Mucosa of rectum (tissue), 2 donors: ENCODE measurements at regions not wholly inside any gene's neighbourhood (a gene's known extent, or its start where the extent isn't known, plus 50 kb on each side); places are given as distances from the start of the nearest gene placed in this dataset.

Experiments
- H3K27ac ChIP-seq, 2 donors: one replicate each; pipeline ENCODE4 v1.7.0; 2013; ENCODE audit warnings: inconsistent platforms in 2 of 2, low read depth in 2 of 2, low read length in 2 of 2
- H3K27me3 ChIP-seq, 2 donors: one replicate each; pipeline ENCODE4 v1.7.0; 2013; ENCODE audit warnings: low read length in 2 of 2; ENCODE audit not compliant: control insufficient read depth in 2 of 2, insufficient read depth in 2 of 2
- H3K36me3 ChIP-seq, 2 donors: one replicate each; pipeline ENCODE4 v1.7.0; 2013; ENCODE audit warnings: low read length in 2 of 2; ENCODE audit not compliant: control insufficient read depth in 2 of 2, insufficient read depth in 2 of 2
- H3K4me1 ChIP-seq, 2 donors: one replicate each; pipeline ENCODE4 v1.7.0; 2013; ENCODE audit warnings: low read length in 2 of 2, mild to moderate bottlenecking in 1 of 2; ENCODE audit not compliant: control insufficient read depth in 2 of 2, insufficient read depth in 2 of 2
- H3K4me3 ChIP-seq, 2 donors: one replicate each; pipeline ENCODE4 v1.7.0; 2013; ENCODE audit warnings: low read length in 2 of 2
- H3K9ac ChIP-seq, 2 donors: one replicate each; pipeline ENCODE4 v1.7.0; 2013; ENCODE audit warnings: low read length in 2 of 2, low read depth in 1 of 2, mild to moderate bottlenecking in 1 of 2
- H3K9me3 ChIP-seq, 2 donors: one replicate each; pipeline ENCODE4 v1.7.0; 2013; ENCODE audit warnings: low read length in 2 of 2; ENCODE audit not compliant: control insufficient read depth in 2 of 2
- donor health status: healthy.
- donor health status: Normal muscosa, but diverticular disease.

- Histone ChIP-seq H3K36me3 (no peaks in the 10 kb centered on the region), H3K4me1 (peaks cover 10 to 19% of the 10 kb centered on the region in 2 donors), H3K9me3 (no peaks in the 10 kb centered on the region), H3K9ac (no peak overlapping the region), H3K27ac (no peak overlapping the region), H3K27me3 (no peaks in the 10 kb centered on the region), H3K4me3 (no peak overlapping the region)
Measured at GRCh38 chr13:44769686-44770085, 193.6 kb upstream of the TSC22D1 start.

- H3K4me3 ChIP-seq = no peak overlapping the region
- no peaks in the 10 kb centered on the region for H3K9me3 ChIP-seq
- no peaks in the 10 kb centered on the region for H3K36me3 ChIP-seq
- no peak overlapping the region for H3K9ac ChIP-seq
- no peaks in the 10 kb centered on the region for H3K27me3 ChIP-seq
- H3K27ac ChIP-seq = no peak overlapping the region
- H3K4me1 ChIP-seq = peaks cover 14 to 20% of the 10 kb centered on the region in 2 donors
Measured at GRCh38 chr13:44768775-44769581, 192.8 kb upstream of the TSC22D1 start.

- H3K27ac ChIP-seq = no peak overlapping the region
- H3K4me3 ChIP-seq = no peak overlapping the region
- H3K27me3 ChIP-seq = no peaks in the 10 kb centered on the region
- peaks cover 21 to 28% of the 10 kb centered on the region in 2 donors for H3K4me1 ChIP-seq
- no peaks in the 10 kb centered on the region for H3K9me3 ChIP-seq
- no peak overlapping the region for H3K9ac ChIP-seq
- no peaks in the 10 kb centered on the region for H3K36me3 ChIP-seq
Measured at GRCh38 chr13:44768239-44768638, 192.1 kb upstream of the TSC22D1 start.

GRCh38 chr13:44765001-44765471 lies 188.9 kb upstream of the TSC22D1 start:
- Histone ChIP-seq H3K4me3 (peak overlapping the region; percentile 42 to 57), H3K9me3 (no peaks in the 10 kb centered on the region), H3K27me3 (no peaks in the 10 kb centered on the region), H3K36me3 (no peaks in the 10 kb centered on the region), H3K27ac (peak overlapping the region; percentile 87 to 88), H3K9ac (peak overlapping the region; percentile 17 to 55), H3K4me1 (peaks cover 32 to 50% of the 10 kb centered on the region in 2 donors)

GRCh38 chr13:44764302-44764692 lies 188.2 kb upstream of the TSC22D1 start:
- H3K27me3 ChIP-seq = no peaks in the 10 kb centered on the region
- peak overlapping the region; percentile 42 to 57 for H3K4me3 ChIP-seq
- no peaks in the 10 kb centered on the region for H3K36me3 ChIP-seq
- H3K9ac ChIP-seq = peak overlapping the region in 1 of 2 donors; percentile 55
- peak overlapping the region; percentile 87 to 88 for H3K27ac ChIP-seq
- H3K9me3 ChIP-seq = no peaks in the 10 kb centered on the region
- peaks cover 39 to 57% of the 10 kb centered on the region in 2 donors for H3K4me1 ChIP-seq

- H3K36me3 ChIP-seq = no peaks in the 10 kb centered on the region
- peak overlapping the region; percentile 87 to 88 for H3K27ac ChIP-seq
- peak overlapping the region; percentile 14 to 57 for H3K4me3 ChIP-seq
- peaks cover 44 to 63% of the 10 kb centered on the region in 2 donors for H3K4me1 ChIP-seq
- H3K9me3 ChIP-seq = no peaks in the 10 kb centered on the region
- peak overlapping the region in 1 of 2 donors; percentile 34 for H3K9ac ChIP-seq
- no peaks in the 10 kb centered on the region for H3K27me3 ChIP-seq
Measured at GRCh38 chr13:44763615-44764301, 187.6 kb upstream of the TSC22D1 start.

- Histone ChIP-seq H3K9me3 (no peaks in the 10 kb centered on the region), H3K4me3 (no peak overlapping the region), H3K4me1 (peaks cover 52 to 66% of the 10 kb centered on the region in 2 donors), H3K27me3 (no peaks in the 10 kb centered on the region), H3K36me3 (no peaks in the 10 kb centered on the region), H3K27ac (peak overlapping the region; percentile 87 to 88), H3K9ac (no peak overlapping the region)
Measured at GRCh38 chr13:44762911-44763310, 186.8 kb upstream of the TSC22D1 start.

- Histone ChIP-seq H3K36me3 (no peaks in the 10 kb centered on the region), H3K27me3 (no peaks in the 10 kb centered on the region), H3K4me3 (no peak overlapping the region), H3K9me3 (no peaks in the 10 kb centered on the region), H3K27ac (peak overlapping the region; percentile 75 to 89), H3K9ac (peak overlapping the region in 1 of 2 donors; percentile 58), H3K4me1 (peaks cover 58 to 79% of the 10 kb centered on the region in 2 donors)
Measured at GRCh38 chr13:44760434-44760833, 184.3 kb upstream of the TSC22D1 start.

GRCh38 chr13:44759384-44760360 lies 183.5 kb upstream of the TSC22D1 start:
- Histone ChIP-seq H3K9ac (peak overlapping the region; percentile 4 to 58), H3K27ac (peak overlapping the region; percentile 75 to 89)

More at GRCh38 chr13:44759384-44760360, 183.5 kb upstream of the TSC22D1 start:
- H3K4me3 ChIP-seq = no peak overlapping the region
- no peaks in the 10 kb centered on the region for H3K36me3 ChIP-seq
- peaks cover 53 to 74% of the 10 kb centered on the region in 2 donors for H3K4me1 ChIP-seq
- H3K9me3 ChIP-seq = no peaks in the 10 kb centered on the region
- no peaks in the 10 kb centered on the region for H3K27me3 ChIP-seq
